Body of pancreas (tissue), 4 donors: ENCODE measurements at regions not wholly inside any gene's neighbourhood (a gene's known extent, or its start where the extent isn't known, plus 50 kb on each side); places are given as distances from the start of the nearest gene placed in this dataset.

ENCODE experiments used
- ATAC-seq: fragments of 150-250 bp; one replicate; pipeline ENCODE4 v1.9.1; 2016
- DNase-seq, 4 donors: peaks; one replicate each; pipeline ENCODE4 v3.0.0-alpha.2; 2019
- H3K27ac ChIP-seq, 4 donors: fragments of 200-600 bp; sonication (generic); 1 replicate in 3 of 4; 2 replicates in 1 of 4; pipeline versions ENCODE4 v1.5.1 to v1.6.1; 2016 to 2019; ENCODE audit warnings: mild to moderate bottlenecking in 1 of 4, mixed read lengths in 1 of 4, moderate library complexity in 1 of 4
- H3K27me3 ChIP-seq, 2 donors: fragments of 200-600 bp; sonication (generic); one replicate each; pipeline ENCODE4 v1.6.0; 2016; ENCODE audit warnings: mild to moderate bottlenecking in 1 of 2
- H3K36me3 ChIP-seq, 2 donors: fragments of 200-600 bp; sonication (generic); replicated peaks in 1 of 2; 2 replicates each; pipeline ENCODE4 v1.5.1; 2016; ENCODE audit warnings: low read depth in 2 of 2; ENCODE audit not compliant: insufficient read depth in 1 of 2
- H3K4me1 ChIP-seq: fragments of 200-600 bp; sonication (generic); one replicate; pipeline ENCODE4 v1.6.0; 2016
- H3K4me3 ChIP-seq, 2 donors: fragments of 200-600 bp; sonication (generic); 1 replicate in 1 of 2; 2 replicates in 1 of 2; pipeline ENCODE4 v1.5.1; 2016 to 2019
- H3K9me3 ChIP-seq, 3 donors: fragments of 200-600 bp; sonication (generic); 1 replicate in 2 of 3; 2 replicates in 1 of 3; pipeline ENCODE4 v1.5.1; 2016
- POLR2A ChIP-seq, 3 donors: fragments of 450-650 bp; IDR thresholded peaks; one replicate each; pipeline ENCODE4 v1.6.1; 2016; ENCODE audit warnings: antibody characterized with exemption in 3 of 3, mild to moderate bottlenecking in 2 of 3
- WGBS, 2 donors: methylation state at CpG; one replicate each; pipeline ENCODE4 v1.1.5; 2017; 5-methylcytosine and 5-hydroxymethylcytosine counted together
- intact Hi-C: fragments of 100-400 bp; cut with DNase I; formaldehyde crosslinking; loops from one replicate; pipeline ENCODE4 v1.15.1; 2023
- TF ChIP-seq, protein P1 (sequence below), 7 experiments: fragments of 450-650 bp in 4 of 7; fragments of 200-600 bp in 3 of 7; sonication (generic) in 3 of 7; IDR thresholded peaks; one replicate each; pipeline ENCODE4 v1.5.1; 2016 to 2019; ENCODE audit warnings: antibody characterized with exemption in 7 of 7

DNA sequence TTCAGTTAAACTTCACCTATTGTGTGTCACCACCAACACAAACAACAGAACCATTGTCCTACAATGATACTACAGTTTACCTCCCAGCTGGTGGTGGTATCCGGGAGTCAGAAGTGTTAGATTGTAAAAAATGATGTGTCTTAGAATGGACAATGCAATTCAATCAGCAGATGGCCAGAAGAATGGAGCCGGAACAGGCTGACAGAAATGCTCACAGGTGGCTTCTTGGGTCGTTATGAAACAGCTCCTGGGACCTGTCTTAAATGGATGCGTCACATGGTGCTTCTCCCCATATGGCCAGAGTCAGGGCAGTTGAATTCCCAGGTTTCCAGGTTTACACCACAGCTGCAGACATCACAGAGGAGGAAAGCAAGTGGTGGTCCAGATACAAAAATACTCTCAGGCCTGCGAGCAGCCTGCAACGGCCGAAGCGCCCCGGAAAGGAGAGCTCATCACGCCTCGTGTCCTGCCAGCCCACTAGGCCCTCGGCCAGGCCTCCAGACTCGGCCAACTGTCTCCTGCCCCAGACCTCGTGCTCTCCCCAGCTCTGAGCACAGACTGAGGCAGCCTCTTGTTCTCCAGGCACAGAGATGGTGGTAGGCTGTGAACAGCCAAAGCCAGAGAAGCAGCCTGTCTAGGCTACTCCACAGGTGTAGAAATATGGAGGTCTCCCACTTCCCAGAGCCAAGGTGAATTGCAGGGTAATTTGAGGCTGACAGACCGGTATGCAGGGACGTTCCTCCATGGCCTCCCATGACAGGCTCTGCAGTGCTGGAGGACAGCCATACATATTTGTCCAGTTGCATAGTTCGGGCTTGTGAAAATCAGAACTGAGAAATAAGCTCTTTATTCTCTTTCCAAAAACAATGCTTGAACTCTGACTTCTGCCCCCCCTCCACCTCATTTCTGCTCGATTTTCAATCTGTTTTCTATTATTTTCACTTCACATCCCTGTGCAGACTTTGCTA lies 98.5 kb upstream of the SPATA31C2 start:
- peaks cover 19% of the 10 kb centered on the region for H3K4me1 ChIP-seq
- WGBS, 2 donors, result 56 to 60% methylated on average over 11 to 18 of the region's 18 CpGs
- no peaks in the 10 kb centered on the region for H3K36me3 ChIP-seq
- ATAC-seq, result peak; percentile 80
- peak; percentile 20 to 56 (median 38) for DNase-seq
- intact Hi-C loops, result no loop called here
- no peak overlapping the region for H3K4me3 ChIP-seq
- TF ChIP-seq, protein P1, sequence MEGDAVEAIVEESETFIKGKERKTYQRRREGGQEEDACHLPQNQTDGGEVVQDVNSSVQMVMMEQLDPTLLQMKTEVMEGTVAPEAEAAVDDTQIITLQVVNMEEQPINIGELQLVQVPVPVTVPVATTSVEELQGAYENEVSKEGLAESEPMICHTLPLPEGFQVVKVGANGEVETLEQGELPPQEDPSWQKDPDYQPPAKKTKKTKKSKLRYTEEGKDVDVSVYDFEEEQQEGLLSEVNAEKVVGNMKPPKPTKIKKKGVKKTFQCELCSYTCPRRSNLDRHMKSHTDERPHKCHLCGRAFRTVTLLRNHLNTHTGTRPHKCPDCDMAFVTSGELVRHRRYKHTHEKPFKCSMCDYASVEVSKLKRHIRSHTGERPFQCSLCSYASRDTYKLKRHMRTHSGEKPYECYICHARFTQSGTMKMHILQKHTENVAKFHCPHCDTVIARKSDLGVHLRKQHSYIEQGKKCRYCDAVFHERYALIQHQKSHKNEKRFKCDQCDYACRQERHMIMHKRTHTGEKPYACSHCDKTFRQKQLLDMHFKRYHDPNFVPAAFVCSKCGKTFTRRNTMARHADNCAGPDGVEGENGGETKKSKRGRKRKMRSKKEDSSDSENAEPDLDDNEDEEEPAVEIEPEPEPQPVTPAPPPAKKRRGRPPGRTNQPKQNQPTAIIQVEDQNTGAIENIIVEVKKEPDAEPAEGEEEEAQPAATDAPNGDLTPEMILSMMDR (IDR thresholded peaks at IDR 0.05), result no peak
- no peak for TF ChIP-seq POLR2A (IDR thresholded peaks at IDR 0.05)
- peak overlapping the region; percentile 40 to 79 (median 69) for H3K27ac ChIP-seq
- no peaks in the 10 kb centered on the region for H3K27me3 ChIP-seq
- no peaks in the 10 kb centered on the region for H3K9me3 ChIP-seq

DNA sequence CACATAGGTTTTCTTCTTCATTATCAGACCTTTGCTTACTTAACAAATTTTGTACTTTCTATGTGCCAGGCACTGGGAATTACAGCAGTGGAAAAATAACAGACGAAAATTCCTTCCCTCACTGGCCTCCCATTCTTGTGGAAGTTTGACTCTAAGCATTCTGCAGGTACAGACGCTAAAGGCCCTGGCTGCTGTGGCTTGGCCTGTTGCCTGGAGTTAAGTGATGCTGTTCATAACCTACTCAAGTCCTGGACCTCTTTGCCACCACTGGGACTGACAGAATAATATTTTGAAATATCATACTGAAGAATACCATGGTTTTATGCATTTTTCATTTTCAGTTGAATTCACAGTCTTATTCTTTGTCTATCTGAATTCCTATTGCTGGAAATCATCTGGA lies 97.3 kb upstream of the SPATA31C2 start:
- Histone ChIP-seq H3K27ac (no peak overlapping the region), H3K27me3 (no peaks in the 10 kb centered on the region), H3K4me3 (no peak overlapping the region), H3K9me3 (no peaks in the 10 kb centered on the region), H3K36me3 (no peaks in the 10 kb centered on the region), H3K4me1 (peaks cover 19% of the 10 kb centered on the region)
- ATAC-seq, result no peak
- 57 to 72% methylated on average over 2 of the region's 2 CpGs for WGBS, 2 donors
- DNase-seq, result no peak
- intact Hi-C loops, result no loop called here
- TF ChIP-seq, protein P1 (IDR thresholded peaks at IDR 0.05), result no peak
- no peak for TF ChIP-seq POLR2A (IDR thresholded peaks at IDR 0.05)

DNA sequence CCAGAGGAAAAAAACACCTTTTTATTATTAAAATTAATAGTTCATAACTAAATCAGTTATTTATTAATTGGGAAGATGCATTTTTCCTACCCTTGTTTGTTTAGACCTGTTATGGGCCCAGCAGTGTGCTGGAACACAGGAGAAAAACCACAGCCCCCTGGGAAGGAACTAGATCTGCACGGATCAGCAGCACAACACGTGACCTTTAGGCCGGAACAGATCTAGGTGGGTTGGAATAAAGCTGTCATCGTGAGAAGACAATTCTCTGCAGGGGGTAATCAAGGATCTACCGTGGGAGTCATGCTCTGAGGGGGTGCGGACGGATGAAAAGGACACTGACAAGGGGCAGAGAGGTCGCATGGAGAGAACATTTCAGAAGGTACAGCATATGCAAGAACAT lies 95.8 kb upstream of the SPATA31C2 start:
- H3K4me1 ChIP-seq, result peaks cover 19% of the 10 kb centered on the region
- ATAC-seq, result no peak
- no peak overlapping the region for H3K27ac ChIP-seq
- no peak overlapping the region for H3K4me3 ChIP-seq
- 54 to 67% methylated on average over 8 of the region's 8 CpGs for WGBS, 2 donors
- intact Hi-C loops, result no loop called here
- no peaks in the 10 kb centered on the region for H3K36me3 ChIP-seq
- H3K27me3 ChIP-seq, result no peaks in the 10 kb centered on the region
- DNase-seq, result no peak
- TF ChIP-seq, protein P1 (IDR thresholded peaks at IDR 0.05), result no peak
- TF ChIP-seq POLR2A (IDR thresholded peaks at IDR 0.05), result no peak
- H3K9me3 ChIP-seq, result no peaks in the 10 kb centered on the region

DNA sequence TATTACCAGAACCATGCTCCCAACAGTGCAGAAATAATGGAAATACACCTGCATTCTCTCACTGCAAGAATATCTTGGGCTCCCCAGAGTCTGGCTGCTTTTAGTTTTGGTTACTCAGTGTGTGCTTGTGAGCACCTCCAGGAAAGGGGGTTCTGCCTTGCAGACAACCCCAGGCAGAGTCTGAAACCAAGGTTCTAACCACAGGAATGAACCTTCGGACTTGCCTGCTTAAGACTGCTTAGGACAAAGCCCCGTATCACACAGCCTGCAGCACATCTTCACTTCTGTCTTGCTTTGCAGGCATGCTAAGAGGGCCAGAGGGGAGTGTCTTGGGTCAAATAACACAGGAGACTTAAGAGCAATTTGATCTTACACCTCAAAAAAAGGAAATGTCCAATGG lies 94.8 kb upstream of the SPATA31C2 start:
- ATAC-seq (no peak), DNase-seq (no peak)
- no peak overlapping the region for H3K27ac ChIP-seq
- no peak overlapping the region for H3K4me3 ChIP-seq
- no peaks in the 10 kb centered on the region for H3K27me3 ChIP-seq
- 85 to 90% methylated on average over 2 of the region's 2 CpGs for WGBS, 2 donors
- TF ChIP-seq POLR2A (IDR thresholded peaks at IDR 0.05), result no peak
- TF ChIP-seq, protein P1 (IDR thresholded peaks at IDR 0.05), result no peak
- H3K36me3 ChIP-seq, result no peaks in the 10 kb centered on the region
- H3K4me1 ChIP-seq, result peaks cover 19% of the 10 kb centered on the region
- H3K9me3 ChIP-seq, result no peaks in the 10 kb centered on the region
- intact Hi-C loops, result no loop called here
